Bronchial epithelial cell (primary cell): ENCODE measurements at regions not wholly inside any gene's neighbourhood (a gene's known extent, or its start where the extent isn't known, plus 50 kb on each side); places are given as distances from the start of the nearest gene placed in this dataset.

Source experiments
- DNase-seq: peaks from one replicate; pipeline ENCODE4 v3.0.0-alpha.2; 2010; ENCODE audit warnings: low read depth
- FAIRE-seq: peaks from 2 replicates; lab custom pipeline; 2011; peaks lifted over from hg19 to GRCh38; lab: Jason Lieb, UNC
- H3K27me3 ChIP-seq: 2 replicates; pipeline ENCODE4 v1.5.1; 2011; ENCODE audit warnings: low read length; ENCODE audit not compliant: control insufficient read depth, insufficient read depth
- H3K36me3 ChIP-seq: 2 replicates; pipeline ENCODE4 v1.5.1; 2011; ENCODE audit warnings: low read length; ENCODE audit not compliant: control insufficient read depth, insufficient read depth
- H3K4me3 ChIP-seq: 2 replicates; pipeline ENCODE4 v1.5.1; 2011; ENCODE audit warnings: mild to moderate bottlenecking, low read depth, low read length, control low read depth
- CTCF ChIP-seq: IDR thresholded peaks from 2 replicates; pipeline ENCODE4 v1.5.1; 2011; ENCODE audit warnings: mild to moderate bottlenecking, moderate library complexity, low read length, control low read depth, inconsistent platforms; ENCODE audit not compliant: insufficient read depth, severe bottlenecking

- peak; percentile 29 for DNase-seq
- TF ChIP-seq CTCF: no peak
- Histone ChIP-seq H3K27me3 (no peaks in the 10 kb centered on the region), H3K36me3 (no peaks in the 10 kb centered on the region), H3K4me3 (no peak overlapping the region)
- FAIRE-seq: no peak
These were observed 546.7 kb upstream of the ADARB2 start for GRCh38 chr10:2284071-2284470.

DNA sequence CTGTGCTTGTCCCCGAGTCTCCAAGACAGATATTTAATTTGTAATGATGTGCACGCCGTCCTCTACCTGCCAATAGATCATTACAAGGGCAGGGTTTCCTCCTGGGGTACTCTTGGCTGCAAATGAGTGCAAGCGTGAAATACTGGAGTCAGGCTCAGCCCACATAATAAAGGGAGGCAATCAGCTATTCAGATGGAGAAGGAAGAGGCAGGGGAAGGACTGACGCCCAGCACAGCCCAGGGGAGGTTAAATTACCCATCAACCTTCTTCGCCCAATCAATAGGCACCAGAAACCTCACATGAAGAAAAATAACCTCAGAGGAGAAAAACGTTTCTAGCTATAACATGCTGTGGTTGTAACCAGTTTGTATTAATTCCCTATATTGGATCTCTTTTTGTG, 544.9 kb upstream of the ADARB2 start:
- H3K4me3 ChIP-seq: no peak overlapping the region
- FAIRE-seq: no peak

DNA sequence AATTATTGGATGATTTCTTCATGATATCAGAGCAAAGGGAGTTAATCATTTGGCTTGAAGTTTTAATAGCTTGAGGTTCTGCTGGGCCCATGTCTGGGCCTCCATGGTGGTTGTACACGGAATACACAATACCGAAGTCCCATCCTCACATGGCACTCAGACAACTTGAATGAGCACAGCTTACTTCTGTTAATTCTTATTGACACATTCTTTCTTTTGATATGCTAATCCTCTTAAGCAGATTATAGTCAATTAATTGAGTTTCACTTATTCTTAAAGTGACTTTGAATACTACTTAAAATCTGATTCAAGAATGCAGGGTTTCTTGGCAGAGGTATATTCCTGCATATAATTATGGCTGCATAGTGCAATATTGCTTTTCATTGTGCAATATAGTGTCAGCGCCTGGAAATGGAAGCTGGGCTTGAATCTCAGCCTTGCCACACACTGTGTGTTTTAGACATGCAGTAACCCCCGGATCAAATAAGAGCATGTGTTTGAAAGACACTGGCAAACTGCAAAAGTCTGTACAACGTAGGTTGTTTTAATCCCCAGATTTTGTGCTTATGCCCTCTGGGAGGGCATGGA, 543.5 kb upstream of the ADARB2 start:
- Histone ChIP-seq H3K36me3 (no peaks in the 10 kb centered on the region), H3K4me3 (no peak overlapping the region), H3K27me3 (no peaks in the 10 kb centered on the region)
- FAIRE-seq (no peak), DNase-seq (no peak)
- no peak for TF ChIP-seq CTCF

More for the DNA sequence above, 544.9 kb upstream of the ADARB2 start:
- H3K36me3 ChIP-seq: no peaks in the 10 kb centered on the region
- H3K27me3 ChIP-seq: no peaks in the 10 kb centered on the region
- DNase-seq: no peak
- no peak for TF ChIP-seq CTCF

GRCh38 chr10:2279711-2280110, 542.4 kb upstream of the ADARB2 start:
- FAIRE-seq: no peak
- Histone ChIP-seq H3K4me3 (no peak overlapping the region), H3K36me3 (no peaks in the 10 kb centered on the region), H3K27me3 (no peaks in the 10 kb centered on the region)
- no peak for TF ChIP-seq CTCF
- no peak for DNase-seq

DNA sequence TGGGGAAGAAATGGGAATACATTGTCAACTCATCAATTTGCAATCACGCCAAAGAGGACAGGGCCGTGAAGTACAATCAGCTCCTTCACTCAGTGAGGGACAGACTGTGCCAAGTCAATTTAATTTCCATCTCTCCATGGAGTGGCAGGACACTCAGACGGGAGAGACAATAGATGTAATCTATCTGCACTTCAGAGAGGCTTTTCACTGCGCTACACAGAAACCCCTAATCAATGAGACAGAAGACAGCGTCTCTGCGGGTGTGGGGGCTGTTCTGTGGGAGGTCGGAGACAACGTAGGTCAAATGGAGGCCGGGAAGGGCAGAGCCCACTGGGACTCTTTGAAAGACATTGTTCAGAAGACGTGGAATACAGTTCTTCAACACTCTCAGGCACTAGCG, 541.0 kb upstream of the ADARB2 start:
- DNase-seq (no peak), FAIRE-seq (no peak)
- no peak overlapping the region for H3K4me3 ChIP-seq
- TF ChIP-seq CTCF: no peak
- no peaks in the 10 kb centered on the region for H3K36me3 ChIP-seq
- no peaks in the 10 kb centered on the region for H3K27me3 ChIP-seq

DNA sequence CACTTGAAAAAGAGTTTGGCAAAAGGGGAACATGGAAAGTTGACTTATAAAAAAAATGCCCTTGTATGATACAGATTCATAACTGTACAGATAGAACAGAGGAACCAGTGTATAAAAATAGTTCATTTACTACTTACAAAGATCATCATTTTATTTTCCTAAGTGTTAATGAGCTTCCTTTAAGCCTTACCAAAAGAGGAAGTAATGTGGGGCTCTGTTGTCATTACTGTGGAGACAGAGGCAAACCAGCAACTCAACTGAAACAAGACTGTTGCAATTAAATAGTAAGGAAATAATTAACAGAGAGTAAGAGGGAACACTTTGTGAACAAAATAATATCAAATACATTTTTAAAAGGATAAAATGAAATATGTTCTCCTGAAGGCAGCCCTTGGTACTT, 526.2 kb upstream of the ADARB2 start:
- DNase-seq: no peak
- TF ChIP-seq CTCF: no peak
- Histone ChIP-seq H3K27me3 (no peaks in the 10 kb centered on the region), H3K4me3 (no peak overlapping the region), H3K36me3 (no peaks in the 10 kb centered on the region)
- FAIRE-seq: no peak
